Suprapubic skin (tissue), 4 donors: ENCODE measurements at regions not wholly inside any gene's neighbourhood (a gene's known extent, or its start where the extent isn't known, plus 50 kb on each side); places are given as distances from the start of the nearest gene placed in this dataset.

Source experiments
- DNase-seq, 2 donors: peaks; one replicate each; pipeline ENCODE4 v3.0.0-alpha.2; 2019; ENCODE audit warnings: low spot score in 2 of 2
- H3K27ac ChIP-seq: fragments of 200-600 bp; sonication (generic); one replicate; pipeline ENCODE4 v1.5.1; 2019
- H3K27me3 ChIP-seq: fragments of 200-600 bp; sonication (generic); one replicate; pipeline ENCODE4 v1.5.1; 2019
- H3K36me3 ChIP-seq: fragments of 200-600 bp; sonication (generic); one replicate; pipeline ENCODE4 v1.5.1; 2019
- H3K4me1 ChIP-seq: fragments of 200-600 bp; sonication (generic); one replicate; pipeline ENCODE4 v1.5.1; 2019
- H3K4me3 ChIP-seq: fragments of 200-600 bp; sonication (generic); one replicate; pipeline ENCODE4 v1.5.1; 2019; ENCODE audit warnings: mild to moderate bottlenecking
- H3K9me3 ChIP-seq: fragments of 200-600 bp; sonication (generic); one replicate; pipeline ENCODE4 v1.5.1; 2019
- EP300 ChIP-seq: sonication (generic); formaldehyde crosslinking; IDR thresholded peaks from one replicate; pipeline ENCODE4 v1.6.1; 2017; ENCODE audit warnings: antibody characterized with exemption
- POLR2A ChIP-seq, 2 donors: fragments of 450-650 bp; IDR thresholded peaks; one replicate each; pipeline ENCODE4 v1.6.1; 2017; ENCODE audit warnings: antibody characterized with exemption in 2 of 2, mild to moderate bottlenecking in 2 of 2, moderate library complexity in 2 of 2
- POLR2AphosphoS5 ChIP-seq, 3 donors: sonication (generic); formaldehyde crosslinking; IDR thresholded peaks; one replicate each; pipeline ENCODE4 v1.6.1; 2017; ENCODE audit warnings: antibody characterized with exemption in 3 of 3
- WGBS: methylation state at CpG from one replicate; pipeline ENCODE4 v1.1.5; 2018; 5-methylcytosine and 5-hydroxymethylcytosine counted together
- TF ChIP-seq, protein P1 (sequence below), 2 donors: fragments of 200-600 bp in 1 of 2; fragments of 450-650 bp in 1 of 2; sonication (generic) in 1 of 2; IDR thresholded peaks; one replicate each; pipeline ENCODE4 v1.5.1; 2016 to 2019; ENCODE audit warnings: antibody characterized with exemption in 2 of 2, mild to moderate bottlenecking in 1 of 2, moderate library complexity in 1 of 2

DNA sequence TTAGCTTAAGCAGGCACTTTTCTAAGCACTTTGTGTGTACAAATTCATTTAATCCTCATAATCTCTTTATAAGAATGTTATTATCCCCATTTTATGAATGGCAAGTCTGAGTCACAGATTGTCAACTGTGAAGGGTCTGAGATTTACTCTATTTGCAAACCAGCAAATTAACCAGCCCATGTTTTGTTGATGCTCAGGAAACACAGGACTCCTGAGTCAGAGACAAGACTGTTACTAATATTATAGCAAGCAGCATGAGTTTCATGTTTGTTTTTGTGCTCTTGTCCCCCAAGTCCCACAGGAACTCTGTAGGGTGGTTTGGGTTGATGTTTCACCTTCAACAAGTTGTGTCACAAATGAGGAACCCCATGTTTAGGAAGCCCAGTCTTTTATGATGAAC is 182.0 kb upstream of the PPP1R3A start:
- TF ChIP-seq EP300, result no peak
- TF ChIP-seq, protein P1, sequence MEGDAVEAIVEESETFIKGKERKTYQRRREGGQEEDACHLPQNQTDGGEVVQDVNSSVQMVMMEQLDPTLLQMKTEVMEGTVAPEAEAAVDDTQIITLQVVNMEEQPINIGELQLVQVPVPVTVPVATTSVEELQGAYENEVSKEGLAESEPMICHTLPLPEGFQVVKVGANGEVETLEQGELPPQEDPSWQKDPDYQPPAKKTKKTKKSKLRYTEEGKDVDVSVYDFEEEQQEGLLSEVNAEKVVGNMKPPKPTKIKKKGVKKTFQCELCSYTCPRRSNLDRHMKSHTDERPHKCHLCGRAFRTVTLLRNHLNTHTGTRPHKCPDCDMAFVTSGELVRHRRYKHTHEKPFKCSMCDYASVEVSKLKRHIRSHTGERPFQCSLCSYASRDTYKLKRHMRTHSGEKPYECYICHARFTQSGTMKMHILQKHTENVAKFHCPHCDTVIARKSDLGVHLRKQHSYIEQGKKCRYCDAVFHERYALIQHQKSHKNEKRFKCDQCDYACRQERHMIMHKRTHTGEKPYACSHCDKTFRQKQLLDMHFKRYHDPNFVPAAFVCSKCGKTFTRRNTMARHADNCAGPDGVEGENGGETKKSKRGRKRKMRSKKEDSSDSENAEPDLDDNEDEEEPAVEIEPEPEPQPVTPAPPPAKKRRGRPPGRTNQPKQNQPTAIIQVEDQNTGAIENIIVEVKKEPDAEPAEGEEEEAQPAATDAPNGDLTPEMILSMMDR (IDR thresholded peaks at IDR 0.05), result no peak
- TF ChIP-seq POLR2AphosphoS5 (IDR thresholded peaks at IDR 0.05), result no peak
- TF ChIP-seq POLR2A (IDR thresholded peaks at IDR 0.05), result no peak
- no peak for DNase-seq
- Histone ChIP-seq H3K9me3 (no peaks in the 10 kb centered on the region), H3K4me1 (no peaks in the 10 kb centered on the region), H3K27me3 (no peaks in the 10 kb centered on the region), H3K27ac (no peak overlapping the region), H3K4me3 (no peak overlapping the region), H3K36me3 (no peaks in the 10 kb centered on the region)

DNA sequence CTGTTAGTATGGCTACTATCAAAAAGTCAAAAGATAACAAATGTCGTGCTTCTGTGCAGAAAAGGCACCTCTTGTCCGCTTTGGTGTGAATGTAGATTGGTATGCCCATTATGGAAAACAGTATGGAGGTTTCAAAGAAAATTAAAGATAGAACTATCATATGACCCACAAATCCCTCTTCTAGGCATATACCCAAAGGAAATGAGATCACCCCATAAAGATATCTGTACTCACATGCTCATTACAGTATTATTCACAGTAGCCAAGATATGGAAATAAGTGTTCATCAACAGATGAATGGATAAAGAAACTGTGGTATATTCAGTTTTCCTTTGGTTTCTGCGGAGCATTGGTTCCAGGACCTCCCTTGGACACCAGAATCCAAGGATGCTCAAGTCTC is 180.5 kb upstream of the PPP1R3A start:
- Histone ChIP-seq H3K36me3 (no peaks in the 10 kb centered on the region), H3K4me1 (no peaks in the 10 kb centered on the region), H3K27me3 (no peaks in the 10 kb centered on the region), H3K9me3 (no peaks in the 10 kb centered on the region), H3K27ac (no peak overlapping the region), H3K4me3 (no peak overlapping the region)
- TF ChIP-seq EP300 (no peak), POLR2A (IDR thresholded peaks at IDR 0.05) (no peak), POLR2AphosphoS5 (IDR thresholded peaks at IDR 0.05) (no peak)
- TF ChIP-seq, protein P1 (IDR thresholded peaks at IDR 0.05), result no peak
- no peak for DNase-seq
- WGBS, result 95% methylated on average over 3 of the region's 3 CpGs

- H3K27me3 ChIP-seq, result no peaks in the 10 kb centered on the region
- H3K27ac ChIP-seq, result no peak overlapping the region
- TF ChIP-seq, protein P1 (IDR thresholded peaks at IDR 0.05), result no peak
- no peak for TF ChIP-seq POLR2A (IDR thresholded peaks at IDR 0.05)
- no peak for TF ChIP-seq POLR2AphosphoS5 (IDR thresholded peaks at IDR 0.05)
- no peak for TF ChIP-seq EP300
- H3K4me1 ChIP-seq, result no peaks in the 10 kb centered on the region
- no peaks in the 10 kb centered on the region for H3K9me3 ChIP-seq
- no peak for DNase-seq
- H3K4me3 ChIP-seq, result no peak overlapping the region
- WGBS, result 95% methylated on average over 4 of the region's 4 CpGs
- H3K36me3 ChIP-seq, result no peaks in the 10 kb centered on the region
Measured at GRCh38 chr7:114095885-114096284, 177.1 kb upstream of the PPP1R3A start.

DNA sequence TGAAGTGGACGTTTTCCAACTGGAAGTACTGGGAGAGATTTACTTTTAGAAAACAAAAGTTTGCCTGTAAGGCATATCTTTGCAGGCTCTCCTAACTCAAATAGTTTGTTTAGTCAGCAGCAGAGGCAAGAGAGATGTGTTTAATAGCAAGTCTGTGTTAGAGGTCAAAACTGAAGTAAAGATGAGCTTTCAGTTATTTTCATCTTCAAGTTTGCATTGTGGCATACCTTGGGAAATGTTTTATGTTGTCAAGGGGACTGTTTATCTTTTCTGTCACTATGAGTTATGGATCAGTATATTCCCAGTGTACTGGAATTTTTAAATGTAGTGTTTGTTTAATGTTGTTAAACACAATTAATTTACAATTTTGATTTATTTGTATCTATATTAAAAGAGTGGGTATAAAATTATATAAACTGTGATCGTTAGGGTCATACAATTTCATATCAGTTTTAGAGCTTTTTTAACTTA is 169.7 kb upstream of the PPP1R3A start:
- Histone ChIP-seq H3K36me3 (no peaks in the 10 kb centered on the region), H3K27me3 (peaks cover 24% of the 10 kb centered on the region), H3K4me1 (peaks cover 38% of the 10 kb centered on the region), H3K4me3 (peak overlapping the region; percentile 75), H3K9me3 (no peaks in the 10 kb centered on the region), H3K27ac (no peak overlapping the region)
- no peak for DNase-seq
- 47% methylated on average over 2 of the region's 2 CpGs for WGBS
- TF ChIP-seq POLR2AphosphoS5 (IDR thresholded peaks at IDR 0.05) (no peak), EP300 (no peak), POLR2A (IDR thresholded peaks at IDR 0.05) (no peak)
- TF ChIP-seq, protein P1 (IDR thresholded peaks at IDR 0.05), result no peak

- H3K36me3 ChIP-seq, result no peaks in the 10 kb centered on the region
- DNase-seq, result peak; percentile 60 to 74
- peaks cover 44% of the 10 kb centered on the region for H3K4me1 ChIP-seq
- H3K27ac ChIP-seq, result no peak overlapping the region
- no peaks in the 10 kb centered on the region for H3K9me3 ChIP-seq
- TF ChIP-seq EP300, result no peak
- TF ChIP-seq, protein P1 (IDR thresholded peaks at IDR 0.05), result no peak
- no peak for TF ChIP-seq POLR2AphosphoS5 (IDR thresholded peaks at IDR 0.05)
- TF ChIP-seq POLR2A (IDR thresholded peaks at IDR 0.05), result no peak
- peaks cover 30% of the 10 kb centered on the region for H3K27me3 ChIP-seq
- H3K4me3 ChIP-seq, result peak overlapping the region; percentile 75
- WGBS, result 19% methylated on average over 32 of the region's 32 CpGs
Measured at GRCh38 chr7:114087653-114088469, 169.1 kb upstream of the PPP1R3A start.
